Cardiac fibroblast (primary cell): ENCODE measurements at regions not wholly inside any gene's neighbourhood (a gene's known extent, or its start where the extent isn't known, plus 50 kb on each side); places are given as distances from the start of the nearest gene placed in this dataset.

Source experiments
- DNase-seq, 2 donors: peaks; one replicate each; pipeline versions ENCODE4 v3.0.0 to v3.0.0-alpha.2; 2010; ENCODE audit warnings: low read depth in 2 of 2
- H3K4me3 ChIP-seq, 2 donors: replicated peaks in 1 of 2; 1 replicate in 1 of 2; 2 replicates in 1 of 2; pipeline ENCODE4 v1.5.1; 2011; ENCODE audit warnings: low read depth in 2 of 2, low read length in 2 of 2, mild to moderate bottlenecking in 2 of 2, moderate library complexity in 1 of 2
- TF ChIP-seq, protein P1 (sequence below): IDR thresholded peaks from one replicate; pipeline ENCODE4 v1.5.1; 2011; ENCODE audit warnings: low read depth, mild to moderate bottlenecking, low read length, inconsistent platforms

DNA sequence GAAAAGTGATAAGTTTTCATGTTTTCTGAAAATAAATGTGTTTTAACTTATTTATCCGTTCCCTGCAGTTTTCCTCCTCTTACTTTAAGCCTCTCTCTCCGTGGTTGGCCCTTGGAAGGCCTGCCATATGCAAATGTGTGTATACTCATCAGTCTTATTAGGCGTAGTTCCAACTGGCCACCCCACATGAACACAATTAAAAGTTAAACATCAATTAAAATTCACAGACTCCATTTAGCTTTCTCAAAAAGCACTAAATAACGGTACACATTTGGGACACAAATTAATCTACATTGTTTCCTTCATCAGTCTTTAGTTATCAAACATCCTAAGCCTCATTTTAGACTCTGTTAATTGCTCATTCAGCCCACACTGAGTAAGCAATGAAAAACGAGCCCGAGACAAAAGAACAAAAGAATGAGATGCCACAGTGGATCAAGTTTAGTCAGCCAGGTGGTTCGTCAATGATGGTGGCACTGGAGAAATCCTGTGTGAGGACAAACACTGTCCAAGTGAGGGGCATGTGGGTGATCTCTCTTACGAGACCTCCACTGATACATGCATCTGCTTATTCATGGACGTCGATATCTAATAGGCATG is 76.0 kb upstream of the TMCC3 start:
- DNase-seq = no peak
- H3K4me3 ChIP-seq = no peak overlapping the region
- TF ChIP-seq, protein P1, sequence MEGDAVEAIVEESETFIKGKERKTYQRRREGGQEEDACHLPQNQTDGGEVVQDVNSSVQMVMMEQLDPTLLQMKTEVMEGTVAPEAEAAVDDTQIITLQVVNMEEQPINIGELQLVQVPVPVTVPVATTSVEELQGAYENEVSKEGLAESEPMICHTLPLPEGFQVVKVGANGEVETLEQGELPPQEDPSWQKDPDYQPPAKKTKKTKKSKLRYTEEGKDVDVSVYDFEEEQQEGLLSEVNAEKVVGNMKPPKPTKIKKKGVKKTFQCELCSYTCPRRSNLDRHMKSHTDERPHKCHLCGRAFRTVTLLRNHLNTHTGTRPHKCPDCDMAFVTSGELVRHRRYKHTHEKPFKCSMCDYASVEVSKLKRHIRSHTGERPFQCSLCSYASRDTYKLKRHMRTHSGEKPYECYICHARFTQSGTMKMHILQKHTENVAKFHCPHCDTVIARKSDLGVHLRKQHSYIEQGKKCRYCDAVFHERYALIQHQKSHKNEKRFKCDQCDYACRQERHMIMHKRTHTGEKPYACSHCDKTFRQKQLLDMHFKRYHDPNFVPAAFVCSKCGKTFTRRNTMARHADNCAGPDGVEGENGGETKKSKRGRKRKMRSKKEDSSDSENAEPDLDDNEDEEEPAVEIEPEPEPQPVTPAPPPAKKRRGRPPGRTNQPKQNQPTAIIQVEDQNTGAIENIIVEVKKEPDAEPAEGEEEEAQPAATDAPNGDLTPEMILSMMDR = no peak

DNA sequence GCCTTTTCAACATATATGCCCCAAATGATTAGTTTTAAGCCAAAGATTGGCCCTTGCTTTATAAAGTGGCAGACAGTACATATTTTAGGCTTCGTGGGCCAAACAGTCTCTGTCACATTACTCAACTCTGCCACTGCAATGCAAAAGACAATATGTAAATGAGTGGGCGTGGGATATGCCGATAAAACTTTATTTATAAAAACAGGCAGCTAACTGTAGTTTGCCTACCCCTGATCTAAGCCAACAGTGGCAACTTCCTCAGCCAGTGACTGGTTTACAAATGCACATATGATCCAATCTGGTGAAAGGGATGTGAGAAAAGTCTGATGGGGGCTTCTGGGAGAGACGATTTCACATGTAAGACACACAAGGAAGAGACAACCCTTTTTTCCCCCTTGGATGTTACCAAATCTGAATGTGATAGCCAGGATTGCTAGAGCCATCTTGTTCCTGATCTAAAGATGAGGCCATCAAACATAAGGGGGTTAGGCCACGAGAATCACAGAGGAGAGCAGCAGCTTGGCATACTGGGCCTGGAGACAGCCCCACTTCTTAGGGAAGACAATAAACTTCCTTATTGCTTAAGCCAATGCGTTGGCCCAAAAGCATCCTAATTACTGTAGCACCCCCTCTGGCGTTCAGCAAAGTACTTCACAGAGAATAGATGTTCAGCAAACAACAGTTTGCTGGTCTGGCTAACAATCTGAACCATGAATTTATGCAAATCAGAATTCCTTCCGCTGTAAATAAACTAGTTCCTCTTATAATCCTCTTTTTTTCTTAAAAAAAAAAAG is 75.2 kb upstream of the TMCC3 start:
- TF ChIP-seq, protein P1 = peak; percentile 39
- no peak overlapping the region for H3K4me3 ChIP-seq
- peak; percentile 66 to 78 for DNase-seq

DNA sequence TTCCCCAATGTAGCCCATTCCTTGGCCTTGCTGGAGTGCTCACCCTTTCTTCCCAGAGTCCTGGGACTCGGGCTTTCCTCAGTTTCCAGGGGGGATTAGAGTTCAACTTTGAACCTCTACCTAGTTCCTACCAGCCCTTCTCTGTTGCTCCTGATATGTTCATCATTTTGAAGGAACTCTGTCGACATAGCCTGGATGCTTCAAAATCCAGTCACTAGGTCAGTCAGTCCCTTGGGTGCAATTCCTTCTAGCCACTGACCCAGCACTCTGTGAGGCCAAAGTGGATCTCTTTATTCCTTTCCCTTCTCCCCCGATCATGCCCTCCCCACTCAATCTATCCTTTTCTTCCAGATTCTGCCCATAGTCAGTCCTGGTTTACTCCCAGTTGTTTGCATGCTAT is 72.3 kb upstream of the TMCC3 start:
- peak in 1 of 2 donors; percentile 48 for DNase-seq
- H3K4me3 ChIP-seq = no peak overlapping the region
- TF ChIP-seq, protein P1 = no peak

DNA sequence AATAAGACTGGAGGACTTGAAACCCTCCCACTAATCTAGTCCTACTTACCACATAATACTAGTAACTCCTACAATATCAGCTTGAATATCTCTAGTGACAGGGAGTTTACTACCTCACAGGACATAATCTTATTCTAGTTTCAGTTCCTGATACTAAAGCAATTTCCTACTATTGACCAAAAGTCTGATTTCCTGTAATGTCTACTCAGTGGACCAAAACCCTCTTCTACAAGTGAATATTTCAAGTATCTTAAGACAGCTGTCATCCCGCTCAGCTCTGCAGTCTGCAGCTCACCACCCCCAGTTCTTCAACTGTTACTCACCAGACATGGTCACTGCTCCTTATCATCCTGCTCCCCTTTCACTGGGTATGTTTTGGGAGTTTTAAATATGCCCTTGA is 70.8 kb upstream of the TMCC3 start:
- DNase-seq = no peak
- H3K4me3 ChIP-seq = no peak overlapping the region
- TF ChIP-seq, protein P1 = no peak

DNA sequence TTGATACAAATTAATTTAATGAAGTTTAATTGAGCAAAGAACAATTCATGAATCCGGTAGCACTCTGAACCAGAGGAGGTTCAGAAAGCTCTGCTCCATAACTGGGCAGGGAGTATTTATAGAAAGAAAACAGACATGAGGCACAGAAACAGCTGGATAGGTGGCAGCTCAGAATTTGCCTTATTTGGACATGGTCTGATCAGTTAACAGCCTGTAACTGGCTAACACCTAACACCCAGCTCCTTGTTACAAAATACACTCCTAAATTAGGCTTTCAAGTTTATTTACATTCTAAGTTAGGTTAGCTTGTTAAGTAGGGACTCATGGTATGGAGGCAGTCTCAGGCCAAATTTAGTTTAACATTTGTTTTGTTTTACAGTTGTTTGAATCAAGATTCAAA is 67.8 kb upstream of the TMCC3 start:
- DNase-seq = peak in 1 of 2 donors; percentile 21
- no peak overlapping the region for H3K4me3 ChIP-seq
- TF ChIP-seq, protein P1 = no peak

DNA sequence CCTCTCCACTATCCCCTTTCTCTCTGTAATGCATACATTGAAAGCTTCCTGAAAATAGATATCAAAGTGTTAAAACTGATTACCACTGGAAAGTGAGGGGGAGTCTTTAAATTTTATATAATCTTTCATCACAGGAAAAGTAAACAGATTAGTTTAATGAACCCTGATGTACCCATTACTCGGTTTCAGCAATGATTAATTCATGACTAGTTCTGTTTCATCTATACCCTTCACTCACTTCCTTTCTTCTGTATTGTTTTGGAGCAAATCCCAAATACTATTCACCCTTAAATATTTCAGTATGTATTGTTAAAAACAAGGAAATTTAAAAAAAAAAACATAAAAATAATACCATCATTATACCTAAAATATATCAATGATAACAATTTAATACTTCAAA is 67.3 kb upstream of the TMCC3 start:
- TF ChIP-seq, protein P1 = no peak
- H3K4me3 ChIP-seq = no peak overlapping the region
- DNase-seq = no peak
